Ramos (cell line): ENCODE measurements at regions not wholly inside any gene's neighbourhood (a gene's known extent, or its start where the extent isn't known, plus 50 kb on each side); places are given as distances from the start of the nearest gene placed in this dataset.

Experiments used
- in situ Hi-C: fragments of 300-500 bp; cut with MboI; formaldehyde crosslinking; loops from one replicate; pipeline ENCODE4 v1.14.3; 2022; ENCODE audit warnings: low sequenced_read_pairs; ENCODE audit not compliant: unreplicated experiment

GRCh38 chr6:163935158-163935762 lies 520.7 kb downstream of the QKI start:
- in situ Hi-C loops, result no loop called here

- in situ Hi-C loops, result no loop called here
Observed at GRCh38 chr6:163930012-163930411, 515.5 kb downstream of the QKI start.

GRCh38 chr6:163929538-163929937 lies 515.0 kb downstream of the QKI start:
- in situ Hi-C loops, result no loop called here

- in situ Hi-C loops, result no loop called here
Observed at GRCh38 chr6:163926642-163927041, 512.1 kb downstream of the QKI start.

GRCh38 chr6:163925839-163926238 lies 511.3 kb downstream of the QKI start:
- in situ Hi-C loops, result no loop called here

GRCh38 chr6:163923658-163924411 lies 509.3 kb downstream of the QKI start:
- in situ Hi-C loops, result no loop called here

GRCh38 chr6:163922562-163922961 lies 508.0 kb downstream of the QKI start:
- in situ Hi-C loops, result no loop called here

- in situ Hi-C loops, result no loop called here
Observed at GRCh38 chr6:163919652-163920051, 505.1 kb downstream of the QKI start.

- in situ Hi-C loops, result no loop called here
Observed at GRCh38 chr6:163916315-163917081, 502.0 kb downstream of the QKI start.

- in situ Hi-C loops, result no loop called here
Observed at GRCh38 chr6:163915131-163915530, 500.6 kb downstream of the QKI start.

GRCh38 chr6:163913045-163913444 lies 498.5 kb downstream of the QKI start:
- in situ Hi-C loops, result no loop called here

GRCh38 chr6:163906006-163906710 lies 491.6 kb downstream of the QKI start:
- in situ Hi-C loops, result no loop called here

GRCh38 chr6:163904186-163904585 lies 489.7 kb downstream of the QKI start:
- in situ Hi-C loops, result no loop called here

- in situ Hi-C loops, result no loop called here
Observed at GRCh38 chr6:163903541-163903940, 489.0 kb downstream of the QKI start.

- in situ Hi-C loops, result no loop called here
Observed at GRCh38 chr6:163902993-163903392, 488.5 kb downstream of the QKI start.

GRCh38 chr6:163901681-163902080 lies 487.2 kb downstream of the QKI start:
- in situ Hi-C loops, result no loop called here

GRCh38 chr6:163900570-163900969 lies 486.1 kb downstream of the QKI start:
- in situ Hi-C loops, result no loop called here

GRCh38 chr6:163897669-163898068 lies 483.2 kb downstream of the QKI start:
- in situ Hi-C loops, result no loop called here

- in situ Hi-C loops, result no loop called here
Observed at GRCh38 chr6:163897030-163897429, 482.5 kb downstream of the QKI start.

GRCh38 chr6:163895162-163895561 lies 480.6 kb downstream of the QKI start:
- in situ Hi-C loops, result no loop called here
